GM21786 (cell line): ENCODE measurements at regions not wholly inside any gene's neighbourhood (a gene's known extent, or its start where the extent isn't known, plus 50 kb on each side); places are given as distances from the start of the nearest gene placed in this dataset.
"Not testable (repeated sequence)": the region's sequence is repeated elsewhere in the genome, so short reads cannot be mapped to it uniquely, and the experiment has no call there.

ENCODE experiments used
- ATAC-seq: cut with Tn5 transposase; IDR thresholded peaks from one replicate; pipeline ENCODE4 v1.9.1; 2021; ENCODE audit not compliant: unreplicated experiment

DNA sequence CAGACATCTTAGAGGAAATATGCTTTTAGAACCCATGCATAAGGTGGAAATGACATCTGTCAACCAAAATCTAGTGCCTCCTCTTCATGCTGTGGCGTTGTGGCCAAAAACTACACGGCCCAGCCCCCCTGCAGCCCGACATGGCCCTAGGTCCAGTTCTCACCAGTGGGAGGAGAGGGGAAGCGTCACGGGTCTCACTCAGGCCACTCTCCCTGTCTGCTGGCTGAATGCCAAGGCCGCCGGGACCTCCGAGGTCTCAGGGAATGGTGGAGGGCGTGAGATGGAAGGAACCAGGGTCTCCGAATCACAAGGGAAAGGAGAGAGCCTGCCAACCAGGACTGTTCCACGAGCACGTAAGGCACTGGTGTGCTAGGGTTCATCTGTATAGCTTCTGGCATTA is 361.0 kb downstream of the ANAPC1 start:
- ATAC-seq = no peak

DNA sequence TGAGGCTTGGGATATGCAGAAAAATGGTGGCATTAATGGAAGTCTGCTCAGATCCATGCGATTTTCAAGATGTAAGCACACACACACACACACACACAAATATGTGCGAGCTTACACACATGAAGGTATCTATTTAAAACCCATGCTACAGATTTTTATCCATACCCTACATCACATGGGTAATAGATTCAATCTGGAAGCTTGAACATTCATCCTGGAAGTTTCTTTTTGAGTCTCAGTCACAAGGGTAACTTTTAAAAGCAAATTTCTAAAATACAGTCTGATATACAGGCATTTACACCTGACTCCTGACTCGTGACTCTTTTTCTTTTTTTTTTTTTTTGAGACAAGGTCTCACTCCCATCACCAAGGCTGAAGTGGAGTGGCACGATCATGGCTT is 359.0 kb downstream of the ANAPC1 start:
- not testable (repeated sequence) for ATAC-seq

DNA sequence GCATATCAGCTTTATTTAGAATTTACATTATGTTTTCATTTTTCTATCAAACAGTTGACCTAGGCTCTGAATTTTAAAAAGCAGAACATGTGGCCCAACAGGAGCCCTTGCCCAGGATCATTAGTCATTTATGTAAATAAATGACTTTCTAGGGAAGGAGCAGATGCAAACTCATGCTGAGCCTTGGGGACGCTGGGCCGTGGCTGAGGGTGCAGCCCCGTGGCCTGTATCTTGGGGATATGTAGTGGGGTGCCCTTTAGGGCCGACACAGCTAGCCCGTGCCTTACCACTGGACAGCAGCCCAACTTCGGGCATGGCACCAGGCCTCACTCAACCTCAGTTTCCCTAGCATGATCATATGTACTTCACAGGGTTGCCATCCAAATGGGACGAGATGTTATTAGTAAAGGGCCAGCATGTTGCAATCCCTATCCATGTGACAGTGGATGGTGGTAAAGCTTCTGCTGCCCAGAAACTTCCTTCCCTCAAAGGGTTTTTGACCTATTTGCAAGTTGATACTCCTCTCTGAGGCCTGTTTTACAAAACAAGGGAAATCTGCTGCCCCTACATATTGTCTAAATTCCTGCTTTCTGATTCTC is 357.9 kb downstream of the ANAPC1 start:
- ATAC-seq = not testable (repeated sequence)

DNA sequence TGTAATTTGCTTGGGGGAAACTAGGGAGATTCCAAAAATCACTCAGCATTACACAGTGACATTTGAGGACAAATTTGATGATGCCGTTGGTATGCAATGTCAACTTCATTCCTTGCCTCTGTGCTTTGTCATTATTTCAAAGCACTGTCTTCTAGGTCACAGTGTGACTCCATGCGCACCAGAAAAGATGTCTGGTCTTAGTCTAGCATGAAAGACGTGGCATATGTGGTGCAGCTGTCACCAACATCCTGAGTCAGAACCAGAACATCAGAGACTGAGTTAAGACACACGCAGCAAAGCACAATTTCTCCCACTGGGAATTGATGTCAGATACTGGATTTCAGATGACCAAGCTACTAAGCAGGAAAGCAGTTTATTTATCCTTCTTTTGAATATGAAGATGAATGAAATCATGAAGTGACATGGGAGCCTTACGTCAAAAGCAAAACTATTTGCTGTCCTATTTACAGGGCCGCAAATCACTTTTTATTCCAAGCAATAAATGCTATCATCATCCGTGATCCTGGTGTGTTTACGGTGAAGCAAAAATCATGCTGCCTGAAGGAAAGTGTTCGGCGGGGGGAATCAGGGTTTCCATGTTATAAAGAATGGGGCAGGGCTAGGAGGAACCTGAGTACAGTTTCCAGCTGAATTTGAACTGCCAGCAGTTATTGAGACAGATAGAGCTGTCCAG is 356.1 kb downstream of the ANAPC1 start:
- ATAC-seq = not testable (repeated sequence)

DNA sequence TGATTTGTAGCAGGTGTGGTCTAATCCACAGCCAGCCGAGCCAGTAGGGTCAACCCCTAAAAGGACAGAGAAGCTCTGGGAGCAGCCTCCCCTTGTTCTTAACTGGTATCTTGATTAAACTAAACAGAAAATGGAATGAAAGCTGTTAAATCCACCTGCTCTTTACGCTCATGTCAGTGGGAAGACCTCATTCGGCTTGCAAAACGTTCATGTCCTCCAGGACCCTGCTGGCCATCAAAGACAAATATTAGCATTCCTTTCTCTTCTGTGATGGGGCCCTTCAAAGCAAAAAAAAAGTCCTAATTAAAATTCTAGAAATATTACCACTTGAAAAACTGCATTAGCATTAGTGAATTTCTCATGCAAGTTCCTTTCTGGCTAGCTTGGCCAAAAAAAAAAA is 355.0 kb downstream of the ANAPC1 start:
- ATAC-seq = not testable (repeated sequence)

DNA sequence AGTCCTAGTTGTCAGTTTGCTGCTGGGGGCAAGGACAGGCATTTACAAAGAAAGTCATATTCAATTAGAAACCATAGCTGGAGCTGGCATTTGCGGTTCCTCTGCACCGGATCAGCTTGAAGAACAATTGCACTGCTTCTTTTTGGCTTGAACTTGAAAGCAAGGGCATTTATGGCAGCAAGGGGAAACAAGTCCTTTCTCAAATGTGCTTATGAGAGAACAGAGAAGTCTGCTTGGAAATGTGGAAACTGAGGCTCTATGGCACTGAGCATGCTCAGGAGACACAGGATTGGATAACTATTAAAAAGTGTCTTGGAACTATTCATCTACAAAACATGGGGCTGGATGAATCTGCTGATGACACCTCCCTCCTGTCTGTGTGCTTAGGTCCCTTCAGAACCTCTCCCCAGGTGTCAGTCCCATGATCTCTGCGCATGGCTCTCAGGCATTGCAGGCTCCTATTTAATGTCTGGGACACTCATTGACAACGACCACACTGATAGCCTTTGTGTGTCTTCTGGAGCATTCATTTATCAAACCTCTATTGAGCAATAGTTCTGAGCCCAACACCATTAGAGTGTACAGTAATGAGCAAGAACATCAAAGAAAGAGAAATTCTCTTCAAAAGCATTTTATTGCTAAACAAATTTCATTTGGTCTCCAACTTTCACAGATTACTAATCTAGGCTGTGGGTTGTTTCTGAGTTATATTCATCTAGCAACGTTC is 353.6 kb downstream of the ANAPC1 start:
- ATAC-seq = not testable (repeated sequence)

DNA sequence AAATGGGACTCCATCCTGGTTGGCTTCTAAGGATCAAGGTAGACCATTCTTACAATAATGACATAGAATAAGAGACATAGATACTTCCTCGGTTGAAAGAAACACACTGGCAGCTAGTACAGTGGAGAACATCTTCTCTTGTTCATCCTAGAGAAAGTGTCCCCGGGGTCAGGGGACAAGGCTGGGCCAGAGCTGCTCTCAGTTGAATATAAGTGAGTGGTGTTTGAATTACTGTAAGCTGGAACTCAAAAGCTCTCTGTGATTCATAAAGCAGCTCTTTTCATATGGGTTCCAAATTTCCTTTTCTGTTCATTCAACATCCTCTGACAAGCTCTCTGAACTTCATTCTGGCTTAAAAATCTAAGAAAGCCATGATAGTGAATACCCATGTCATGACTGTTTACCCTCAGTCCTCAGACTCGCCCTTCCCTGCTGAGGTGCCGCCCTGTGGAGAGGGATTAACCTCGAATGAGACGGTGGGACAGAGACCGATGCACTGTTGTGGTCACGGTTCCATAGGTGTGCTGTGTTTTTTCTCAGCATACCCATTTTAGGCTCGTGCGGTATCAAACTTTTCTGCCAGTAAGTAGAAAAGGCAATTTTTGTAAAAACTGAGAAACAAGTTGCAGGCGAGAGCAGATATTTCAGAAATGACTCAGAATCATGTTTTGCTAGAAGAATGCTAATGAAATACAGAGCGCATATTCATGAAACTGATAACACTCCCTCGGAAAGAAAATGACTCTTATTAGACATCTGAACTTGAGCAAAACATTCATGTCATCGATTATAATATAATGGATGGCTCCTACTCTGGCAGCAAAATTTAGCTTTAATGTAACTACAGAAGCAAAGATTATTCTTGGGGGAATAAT is 351.1 kb downstream of the ANAPC1 start:
- ATAC-seq = not testable (repeated sequence)

DNA sequence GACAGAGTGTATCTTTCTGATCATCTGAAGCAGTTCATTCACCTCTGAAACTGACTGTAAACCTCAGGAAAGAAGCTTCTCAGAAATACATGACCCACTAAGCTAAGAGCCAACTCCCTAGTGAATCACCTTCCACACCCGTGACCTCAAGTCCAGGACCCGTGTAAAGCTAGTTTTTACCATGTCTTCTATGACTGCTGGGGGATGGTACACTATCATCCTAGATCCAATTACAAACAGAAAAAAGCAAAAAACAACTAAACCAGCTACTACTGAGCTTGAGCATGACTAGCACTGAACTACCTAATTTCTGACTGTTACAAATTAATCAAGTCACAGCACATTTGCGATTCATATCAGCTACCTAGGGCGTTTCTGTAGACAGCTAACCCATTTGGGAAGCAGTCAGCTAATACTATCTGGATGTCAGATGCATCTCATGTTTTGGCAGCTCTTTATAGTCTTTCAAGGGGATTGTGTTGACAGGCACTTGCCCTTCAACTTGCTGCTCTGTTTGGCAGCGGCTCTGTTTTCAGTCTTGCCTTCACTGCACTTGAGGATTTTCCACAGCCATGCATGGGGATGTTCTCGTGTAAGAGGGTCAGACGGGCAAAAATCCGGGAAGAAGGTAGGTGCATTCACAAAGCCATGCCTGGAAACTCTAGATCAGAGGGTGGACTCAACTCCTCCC is 350.3 kb downstream of the ANAPC1 start:
- not testable (repeated sequence) for ATAC-seq

DNA sequence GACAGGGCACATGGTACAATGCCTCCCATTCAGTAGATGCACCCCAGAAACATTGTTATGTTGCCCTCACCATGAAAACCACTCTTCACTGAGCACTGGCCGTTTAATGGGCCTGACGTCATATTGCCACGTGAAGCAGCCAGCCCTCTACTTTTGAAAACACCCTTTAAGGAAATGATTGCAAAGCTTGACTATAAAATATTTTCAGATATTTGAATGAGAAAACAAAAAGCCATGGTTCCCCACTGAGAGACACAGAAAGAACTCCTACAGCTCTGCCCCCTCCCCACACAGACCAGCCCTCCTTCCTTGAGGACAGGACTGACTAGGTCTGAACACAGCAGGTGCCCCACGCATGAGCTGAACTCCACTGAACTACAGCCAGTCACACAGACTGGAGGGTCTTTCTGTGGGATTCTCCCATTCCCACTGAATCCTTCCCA is 349.1 kb downstream of the ANAPC1 start:
- no peak for ATAC-seq

DNA sequence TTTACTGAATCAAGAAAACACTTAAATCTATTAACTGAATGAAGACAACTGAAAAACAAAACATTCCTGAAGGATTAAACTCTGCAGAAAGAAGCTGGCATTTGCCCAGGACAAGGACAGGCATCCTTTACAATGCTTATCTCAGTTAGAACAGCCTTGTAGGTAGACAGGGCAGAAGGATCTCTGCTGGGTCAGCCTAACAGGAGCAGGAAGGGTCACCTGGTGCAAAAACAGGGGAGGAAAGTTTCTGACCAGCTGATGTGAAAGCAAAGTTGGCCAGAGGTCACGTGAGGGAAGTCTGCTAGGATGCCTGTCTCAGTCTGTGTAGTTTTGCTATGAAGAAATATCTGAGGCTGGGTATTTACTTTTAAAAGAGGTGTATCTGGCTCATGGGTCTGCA is 348.6 kb downstream of the ANAPC1 start:
- ATAC-seq = no peak

DNA sequence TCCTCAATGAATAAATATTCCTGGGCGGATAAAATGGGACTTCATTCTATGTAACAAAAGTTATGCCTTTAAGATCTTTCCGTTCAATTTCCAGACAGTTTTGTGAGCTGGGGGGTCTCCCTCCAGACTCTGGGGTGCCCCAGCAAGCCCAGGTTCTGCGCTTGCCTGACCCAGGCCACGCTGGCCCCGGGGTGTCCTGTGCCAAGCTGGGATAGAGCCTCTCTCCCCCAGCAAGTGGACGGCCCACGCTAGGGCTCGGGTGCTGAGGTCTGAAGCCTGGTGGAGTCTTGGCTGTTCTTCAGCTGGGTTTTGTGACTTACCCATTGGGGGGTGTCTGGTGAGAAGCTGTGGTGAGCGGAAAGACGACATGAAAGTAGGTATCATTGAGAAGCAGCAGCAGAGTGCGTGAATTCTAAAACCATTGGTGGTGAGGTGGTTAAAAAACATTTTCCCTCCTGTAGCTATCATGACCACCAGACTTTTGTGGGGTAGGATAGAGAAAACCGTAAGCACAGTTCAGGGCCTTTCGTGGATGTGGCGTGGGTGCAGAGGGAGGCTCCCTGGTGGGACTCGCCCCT is 346.8 kb downstream of the ANAPC1 start:
- no peak for ATAC-seq

DNA sequence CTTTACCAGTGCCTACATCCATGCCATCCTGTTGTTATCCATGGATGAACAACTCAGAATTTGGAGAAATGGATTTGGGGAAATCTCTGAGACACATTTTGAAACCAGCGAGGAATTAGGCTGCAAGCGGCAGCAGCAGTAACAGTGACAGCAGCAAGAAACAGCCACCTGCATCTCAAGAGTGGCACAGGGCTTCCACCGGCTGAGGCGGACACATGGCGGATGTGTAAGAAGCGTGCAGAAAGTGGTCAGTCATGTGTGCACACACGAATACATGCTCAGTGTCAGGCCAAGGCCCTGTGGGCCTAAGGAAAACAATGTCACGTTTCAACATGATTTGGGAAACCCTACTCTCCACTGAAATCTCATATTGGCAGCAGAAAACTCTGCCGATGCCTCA is 344.0 kb downstream of the ANAPC1 start:
- ATAC-seq = not testable (repeated sequence)

DNA sequence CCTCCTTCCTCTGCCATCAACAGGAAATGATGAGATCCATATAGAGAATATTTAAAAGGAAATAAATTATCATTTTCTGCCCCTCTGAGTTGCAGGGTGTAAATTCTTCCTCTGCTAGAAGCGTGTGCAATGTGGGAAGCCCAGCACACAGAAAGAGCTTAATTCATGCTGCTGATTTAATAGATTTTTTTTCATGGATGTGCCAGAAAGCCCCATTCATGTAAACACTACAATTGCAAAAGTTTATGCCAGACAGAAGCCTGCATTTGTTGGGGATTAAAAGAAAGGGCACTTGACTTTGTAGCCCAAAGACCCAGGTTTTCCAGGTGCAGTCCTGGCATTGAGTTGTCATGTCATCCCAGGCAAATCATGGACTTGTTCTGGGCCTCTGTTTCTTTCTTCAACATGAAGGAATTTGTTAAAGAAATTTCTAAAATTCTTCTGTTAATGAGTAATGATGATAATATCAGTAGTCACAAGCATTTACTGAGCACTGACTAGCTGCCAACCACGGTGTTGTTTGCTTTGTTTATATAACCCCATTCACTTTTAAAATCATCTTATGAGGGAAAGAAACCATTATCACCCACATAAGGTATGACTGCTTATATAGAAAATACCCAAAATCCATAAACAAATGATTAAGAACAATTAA is 341.7 kb downstream of the ANAPC1 start:
- not testable (repeated sequence) for ATAC-seq

DNA sequence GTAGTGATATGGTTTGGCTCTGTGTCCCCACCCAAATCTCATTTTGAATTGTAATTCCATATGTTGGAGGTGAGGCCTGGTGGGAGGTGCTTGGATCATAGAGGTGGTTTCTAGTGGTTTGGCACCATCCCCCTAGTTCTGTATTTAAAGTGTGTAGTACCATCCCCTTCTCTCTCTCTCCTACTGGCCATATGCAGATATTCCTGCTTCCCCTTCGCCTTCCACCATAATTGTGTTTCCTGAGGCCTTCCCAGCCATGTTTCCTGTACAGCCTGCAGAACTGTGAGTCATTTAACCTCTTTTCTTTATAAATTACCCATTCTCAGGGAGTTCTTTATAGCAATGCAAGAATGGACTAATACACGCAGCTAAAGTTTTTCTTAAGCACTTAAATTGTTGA is 340.0 kb downstream of the ANAPC1 start:
- ATAC-seq = not testable (repeated sequence)

DNA sequence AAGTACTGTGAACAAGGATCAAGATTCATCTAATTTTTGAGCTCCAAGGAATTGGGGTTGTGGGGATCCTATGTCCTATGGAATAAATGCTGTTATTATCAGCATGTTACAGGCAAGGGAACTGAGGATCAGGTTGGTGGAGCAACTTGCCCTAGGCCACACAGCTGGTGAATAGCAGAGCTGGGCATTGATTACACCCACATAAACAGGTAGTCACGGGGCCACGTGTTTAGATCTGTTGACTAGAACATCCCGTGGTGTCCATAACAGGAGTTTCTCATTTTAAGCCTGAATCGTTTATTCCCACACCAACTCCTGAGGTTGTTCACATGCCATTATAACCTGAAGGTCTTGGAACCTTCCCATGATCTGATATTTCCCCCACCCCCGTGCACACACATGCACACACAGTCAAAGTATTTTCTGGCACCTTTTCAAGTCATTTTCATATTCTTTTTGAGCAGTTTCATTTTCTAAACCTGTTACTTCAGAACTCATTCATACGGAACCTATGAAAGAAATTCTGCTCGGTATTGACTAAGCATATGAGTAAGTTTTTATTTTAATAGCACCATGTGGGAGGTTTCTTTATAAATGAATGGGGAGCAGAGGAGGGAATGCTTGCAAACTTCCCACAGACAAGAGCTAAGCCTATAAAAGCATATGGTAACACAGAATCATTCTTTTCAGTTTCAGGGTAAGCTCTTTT is 338.1 kb downstream of the ANAPC1 start:
- ATAC-seq = not testable (repeated sequence)

DNA sequence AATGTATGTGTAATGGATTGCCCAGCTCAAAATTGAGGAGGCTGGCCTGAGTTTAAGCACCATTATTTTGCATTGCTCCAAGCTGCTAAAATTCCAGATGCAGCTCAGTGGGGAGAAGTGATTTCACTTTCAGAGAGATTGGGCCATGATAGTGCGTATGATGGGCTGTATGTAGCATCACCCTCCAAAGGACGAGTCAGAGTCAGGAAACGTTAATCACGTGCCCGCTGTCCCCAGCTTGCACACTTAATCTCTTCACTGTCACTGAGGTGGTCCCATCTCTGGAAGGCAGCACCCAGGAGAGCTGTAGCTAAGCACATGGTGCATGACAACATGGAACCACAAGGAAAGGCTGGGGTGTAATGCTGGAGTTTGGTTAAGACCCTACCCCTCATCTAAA is 337.4 kb downstream of the ANAPC1 start:
- not testable (repeated sequence) for ATAC-seq

DNA sequence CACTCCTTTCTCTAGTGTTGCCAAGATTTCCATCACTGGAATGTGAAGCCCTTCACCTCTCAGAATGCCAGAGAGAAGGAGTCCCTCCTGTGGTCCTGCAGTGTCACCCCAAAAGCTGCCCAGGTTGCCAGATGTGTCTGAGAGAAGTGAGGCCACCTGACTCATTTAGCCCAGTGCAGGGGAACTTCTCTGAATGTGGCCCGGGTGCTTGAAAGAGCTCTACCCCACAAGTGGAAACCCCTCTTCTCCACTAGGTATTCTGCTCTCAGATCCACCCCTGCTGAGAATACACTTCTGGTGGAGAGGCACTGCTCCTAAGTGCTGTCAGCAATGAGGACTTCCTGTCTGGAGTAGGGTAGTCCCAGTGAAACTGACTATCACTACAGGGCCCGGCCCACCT is 334.8 kb downstream of the ANAPC1 start:
- not testable (repeated sequence) for ATAC-seq

DNA sequence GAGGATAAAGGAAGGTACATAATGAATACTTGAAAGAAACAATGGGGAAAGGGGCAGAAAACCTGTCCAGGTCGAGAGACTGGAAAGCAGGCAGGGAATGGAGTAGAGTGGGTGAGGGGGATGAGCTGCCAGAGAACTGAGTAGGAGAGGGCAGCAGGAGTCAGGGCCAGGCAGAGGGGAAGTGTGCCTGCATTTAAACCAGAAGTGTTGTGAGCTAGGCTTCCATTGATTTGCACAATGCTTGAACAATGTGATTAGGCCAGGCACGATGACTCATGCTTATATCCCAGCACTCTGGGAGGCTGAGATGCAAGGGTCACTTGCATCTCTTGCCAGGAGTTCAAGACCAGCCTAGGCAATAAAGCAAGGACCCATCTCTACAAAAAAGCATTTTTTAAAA is 332.6 kb downstream of the ANAPC1 start:
- not testable (repeated sequence) for ATAC-seq

DNA sequence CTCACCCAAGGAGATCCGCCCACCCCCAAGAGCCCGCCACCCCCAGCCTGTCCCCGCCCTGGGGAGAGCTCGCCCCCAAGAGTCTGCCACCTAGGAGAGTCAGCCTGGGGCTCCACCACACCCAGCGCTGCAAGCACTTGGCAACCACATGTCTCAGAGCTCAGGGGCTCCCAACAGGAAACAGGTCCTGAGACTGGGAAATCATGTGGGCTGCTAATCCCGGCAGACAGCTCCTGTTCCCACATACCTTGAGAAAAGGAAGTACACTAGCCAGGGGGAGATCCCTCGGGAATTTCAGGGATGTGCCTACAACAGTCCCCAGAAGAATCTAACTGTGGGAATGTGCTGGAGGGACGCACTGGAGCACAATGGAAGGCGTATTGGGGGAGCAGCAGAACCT is 331.4 kb downstream of the ANAPC1 start:
- ATAC-seq = not testable (repeated sequence)
